Neural progenitor cell (in vitro differentiated cells): ENCODE measurements at regions not wholly inside any gene's neighbourhood (a gene's known extent, or its start where the extent isn't known, plus 50 kb on each side); places are given as distances from the start of the nearest gene placed in this dataset.

Source experiments
- EZH2 ChIP-seq: fragments of 200-600 bp; sonication (generic); IDR thresholded peaks from 2 replicates; pipeline ENCODE4 v1.6.1; 2017; ENCODE audit warnings: antibody characterized with exemption, mild to moderate bottlenecking, moderate library complexity
- EZH2phosphoT487 ChIP-seq: fragments of 200-600 bp; sonication (generic); IDR thresholded peaks from 2 replicates; pipeline ENCODE4 v1.6.1; 2017; ENCODE audit warnings: antibody characterized with exemption
- TF ChIP-seq, protein P1 (sequence below): fragments of 200-600 bp; sonication (generic); IDR thresholded peaks from 2 replicates; pipeline ENCODE4 v1.5.1; 2017; ENCODE audit warnings: antibody characterized with exemption, mild to moderate bottlenecking

DNA sequence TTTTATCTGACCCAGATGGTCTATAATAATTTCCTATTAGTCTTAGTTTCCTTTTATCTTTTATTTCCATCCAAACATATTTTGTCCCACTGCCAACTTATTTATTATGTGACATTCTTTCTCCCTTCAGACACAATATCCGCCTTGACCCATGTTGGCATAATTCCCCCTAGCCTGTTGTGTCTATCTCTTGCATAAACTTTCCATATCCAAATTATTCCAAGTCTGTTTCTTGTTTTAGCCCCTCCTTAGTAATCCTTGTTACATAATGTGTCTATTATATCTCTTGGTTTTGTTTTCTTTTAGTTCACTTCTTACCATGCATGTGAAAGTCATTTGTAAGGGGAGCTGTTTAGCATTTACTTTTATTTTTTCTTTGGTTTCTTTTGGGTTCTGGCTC lies 81.6 kb upstream of the CACHD1 start:
- TF ChIP-seq, protein P1, sequence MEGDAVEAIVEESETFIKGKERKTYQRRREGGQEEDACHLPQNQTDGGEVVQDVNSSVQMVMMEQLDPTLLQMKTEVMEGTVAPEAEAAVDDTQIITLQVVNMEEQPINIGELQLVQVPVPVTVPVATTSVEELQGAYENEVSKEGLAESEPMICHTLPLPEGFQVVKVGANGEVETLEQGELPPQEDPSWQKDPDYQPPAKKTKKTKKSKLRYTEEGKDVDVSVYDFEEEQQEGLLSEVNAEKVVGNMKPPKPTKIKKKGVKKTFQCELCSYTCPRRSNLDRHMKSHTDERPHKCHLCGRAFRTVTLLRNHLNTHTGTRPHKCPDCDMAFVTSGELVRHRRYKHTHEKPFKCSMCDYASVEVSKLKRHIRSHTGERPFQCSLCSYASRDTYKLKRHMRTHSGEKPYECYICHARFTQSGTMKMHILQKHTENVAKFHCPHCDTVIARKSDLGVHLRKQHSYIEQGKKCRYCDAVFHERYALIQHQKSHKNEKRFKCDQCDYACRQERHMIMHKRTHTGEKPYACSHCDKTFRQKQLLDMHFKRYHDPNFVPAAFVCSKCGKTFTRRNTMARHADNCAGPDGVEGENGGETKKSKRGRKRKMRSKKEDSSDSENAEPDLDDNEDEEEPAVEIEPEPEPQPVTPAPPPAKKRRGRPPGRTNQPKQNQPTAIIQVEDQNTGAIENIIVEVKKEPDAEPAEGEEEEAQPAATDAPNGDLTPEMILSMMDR, result no peak
- TF ChIP-seq EZH2phosphoT487 (no peak), EZH2 (no peak)
